GM23338 (cell line): ENCODE measurements at regions not wholly inside any gene's neighbourhood (a gene's known extent, or its start where the extent isn't known, plus 50 kb on each side); places are given as distances from the start of the nearest gene placed in this dataset.

ENCODE experiments used
- ATAC-seq: fragments of 200-7000 bp; cut with Tn5 transposase; 3 replicates; pipeline ENCODE4 v1.9.1; 2020
- DNase-seq: peaks from one replicate; pipeline ENCODE4 v3.0.0-alpha.2; 2015; ENCODE audit warnings: low spot score
- H2AFZ ChIP-seq: fragments of 200-600 bp; sonication (generic); 2 replicates; pipeline ENCODE4 v1.8.0; 2016; ENCODE audit warnings: antibody characterized with exemption, mild to moderate bottlenecking, moderate library complexity
- H3F3A ChIP-seq: fragments of 200-600 bp; sonication (generic); replicated peaks from 2 replicates; pipeline ENCODE4 v1.8.0; 2017; ENCODE audit warnings: antibody characterized with exemption, mixed run types, low read depth
- H3K27ac ChIP-seq: fragments of 200-600 bp; sonication (generic); 2 replicates; pipeline ENCODE4 v1.6.1; 2016; ENCODE audit warnings: low read depth
- H3K27me3 ChIP-seq: fragments of 200-600 bp; sonication (generic); 2 replicates; pipeline ENCODE4 v1.8.0; 2016; ENCODE audit warnings: mild to moderate bottlenecking, mixed run types, moderate library complexity; ENCODE audit not compliant: insufficient read depth
- H3K36me3 ChIP-seq: fragments of 200-600 bp; sonication (generic); 2 replicates; pipeline ENCODE4 v1.8.0; 2016; ENCODE audit warnings: mild to moderate bottlenecking; ENCODE audit not compliant: insufficient read depth
- H3K4me1 ChIP-seq: fragments of 200-600 bp; sonication (generic); 2 replicates; pipeline ENCODE4 v1.8.0; 2016; ENCODE audit warnings: mild to moderate bottlenecking, moderate library complexity; ENCODE audit not compliant: insufficient read depth
- H3K4me2 ChIP-seq: fragments of 200-600 bp; sonication (generic); 2 replicates; pipeline ENCODE4 v1.7.1; 2017; ENCODE audit warnings: mixed run types
- H3K4me3 ChIP-seq: fragments of 200-600 bp; sonication (generic); 2 replicates; pipeline ENCODE4 v1.6.1; 2016; ENCODE audit warnings: mixed run types
- H3K79me2 ChIP-seq: fragments of 200-600 bp; sonication (generic); replicated peaks from 2 replicates; pipeline ENCODE4 v1.8.0; 2017; ENCODE audit warnings: mild to moderate bottlenecking; ENCODE audit not compliant: insufficient read depth
- H3K9me2 ChIP-seq: fragments of 200-600 bp; sonication (generic); 2 replicates; pipeline ENCODE4 v1.8.0; 2017; ENCODE audit not compliant: insufficient read depth
- H4K20me1 ChIP-seq: fragments of 200-600 bp; sonication (generic); replicated peaks from 2 replicates; pipeline ENCODE4 v1.8.0; 2017; ENCODE audit warnings: mild to moderate bottlenecking; ENCODE audit not compliant: insufficient read depth
- H3K27ac Mint-ChIP-seq: 2 replicates; pipeline ENCODE4 v1.8.0; 2020; ENCODE audit warnings: inconsistent platforms, mild to moderate bottlenecking, moderate library complexity, mixed read lengths
- H3K27me3 Mint-ChIP-seq: 3 replicates; pipeline ENCODE4 v1.8.0; 2022; ENCODE audit warnings: low read depth, mild to moderate bottlenecking, moderate library complexity, mixed read lengths, inconsistent platforms; ENCODE audit not compliant: insufficient read depth, poor library complexity
- H3K36me3 Mint-ChIP-seq: 3 replicates; pipeline ENCODE4 v1.8.0; 2021; ENCODE audit warnings: low read depth, mild to moderate bottlenecking, inconsistent platforms, moderate library complexity, mixed read lengths
- H3K4me1 Mint-ChIP-seq: 3 replicates; pipeline ENCODE4 v1.8.0; 2020; ENCODE audit warnings: mild to moderate bottlenecking, inconsistent platforms, mixed read lengths
- H3K4me3 Mint-ChIP-seq: 3 replicates; pipeline ENCODE4 v1.8.0; 2021; ENCODE audit warnings: moderate library complexity, mild to moderate bottlenecking, inconsistent platforms, mixed read lengths
- H3K9me3 Mint-ChIP-seq: 3 replicates; pipeline ENCODE4 v1.8.0; 2020; ENCODE audit warnings: moderate library complexity, mild to moderate bottlenecking, inconsistent platforms, mixed read lengths
- CREB1 ChIP-seq: fragments of 250-450 bp; sonication (Bioruptor Pico); IDR thresholded peaks from 2 replicates; pipeline ENCODE4 v1.5.0; 2020; ENCODE audit warnings: low read depth, mild to moderate bottlenecking, moderate library complexity
- CTCF ChIP-seq, 2 experiments: fragments of 200-600 bp in 1 of 2; sonication (generic) in 1 of 2; conservative IDR thresholded peaks; 2 replicates each; pipeline versions ENCODE4 v1.5.1 to v1.6.1; 2016 to 2017; ENCODE audit warnings: antibody characterized with exemption in 2 of 2, low read depth in 2 of 2, mild to moderate bottlenecking in 2 of 2, moderate library complexity in 1 of 2
- ETS1 ChIP-seq: IDR thresholded peaks from 2 replicates; pipeline ENCODE4 v1.6.1; 2016; ENCODE audit warnings: antibody characterized with exemption
- EZH2 ChIP-seq: fragments of 200-600 bp; sonication (generic); IDR thresholded peaks from one replicate; pipeline ENCODE4 v1.8.0; 2017; ENCODE audit warnings: antibody characterized with exemption, mild to moderate bottlenecking, low read depth; ENCODE audit not compliant: unreplicated experiment
- EZH2phosphoT487 ChIP-seq: fragments of 200-600 bp; sonication (generic); IDR thresholded peaks from one replicate; pipeline ENCODE4 v1.8.1; 2018; ENCODE audit warnings: antibody characterized with exemption; ENCODE audit not compliant: unreplicated experiment
- JUNB ChIP-seq: IDR thresholded peaks from one replicate; pipeline ENCODE4 v1.6.1; 2016; ENCODE audit warnings: antibody characterized with exemption; ENCODE audit not compliant: unreplicated experiment
- NANOG ChIP-seq: IDR thresholded peaks from 2 replicates; pipeline ENCODE4 v1.6.1; 2016; ENCODE audit warnings: antibody characterized with exemption, borderline replicate concordance
- REST ChIP-seq: IDR thresholded peaks from one replicate; pipeline ENCODE4 v1.6.1; 2018; ENCODE audit warnings: antibody characterized with exemption; ENCODE audit not compliant: unreplicated experiment
- STAT1 ChIP-seq: IDR thresholded peaks from one replicate; pipeline ENCODE4 v1.6.1; 2016; ENCODE audit warnings: antibody characterized with exemption; ENCODE audit not compliant: unreplicated experiment
- ZNF114 ChIP-seq: fragments of 250-450 bp; sonication (Bioruptor Pico); IDR thresholded peaks from 2 replicates; pipeline ENCODE4 v1.5.0; 2020; ENCODE audit warnings: mild to moderate bottlenecking, moderate library complexity
- ZNF331 ChIP-seq: fragments of 250-450 bp; sonication (Bioruptor Pico); IDR thresholded peaks from 2 replicates; pipeline ENCODE4 v1.5.0; 2020; ENCODE audit warnings: low read depth, mild to moderate bottlenecking, moderate library complexity

GRCh38 chr1:229844675-229845074 is 218.6 kb downstream of the URB2 start (continued):
- TF ChIP-seq CREB1 (CRISPR knock-in tag) (no peak), JUNB (no peak), EZH2phosphoT487 (no peak), ETS1 (no peak), STAT1 (no peak), ZNF331 (no peak), NANOG (no peak)

- H3K9me3 Mint-ChIP-seq: no peaks in the 10 kb centered on the region
- no peak overlapping the region for H3K4me3 Mint-ChIP-seq
- TF ChIP-seq EZH2 (no peak), CTCF (conservative IDR thresholded peaks at IDR 0.05; ENCODE audit: low read depth in 2 of 2) (peak; percentile 30 to 47; a peak in 3 of 4 replicates), EZH2phosphoT487 (no peak)
- Histone ChIP-seq H4K20me1 (no peaks in the 10 kb centered on the region), H3K27ac (no peak overlapping the region), H3K36me3 (no peaks in the 10 kb centered on the region), H3K4me1 (no peaks in the 10 kb centered on the region), H3K9me2 (no peaks in the 10 kb centered on the region), H2AFZ (no peak overlapping the region), H3K79me2 (no peaks in the 10 kb centered on the region), H3F3A (no peaks in the 10 kb centered on the region), H3K27me3 (no peaks in the 10 kb centered on the region), H3K4me3 (no peak overlapping the region), H3K4me2 (no peak overlapping the region)
- no peak overlapping the region for H3K27ac Mint-ChIP-seq
- DNase-seq (no peak), ATAC-seq (peak; percentile 54)
- no peaks in the 10 kb centered on the region for H3K4me1 Mint-ChIP-seq
- no peaks in the 10 kb centered on the region for H3K27me3 Mint-ChIP-seq
- H3K36me3 Mint-ChIP-seq: no peaks in the 10 kb centered on the region
Observed at GRCh38 chr1:229845410-229846138, 219.5 kb downstream of the URB2 start.

- Histone ChIP-seq H3K27ac (no peak overlapping the region), H3K36me3 (no peaks in the 10 kb centered on the region), H3K27me3 (no peaks in the 10 kb centered on the region), H2AFZ (no peak overlapping the region), H3K9me2 (no peaks in the 10 kb centered on the region), H3K4me3 (no peak overlapping the region), H4K20me1 (no peaks in the 10 kb centered on the region), H3F3A (no peaks in the 10 kb centered on the region), H3K4me2 (no peak overlapping the region), H3K79me2 (no peaks in the 10 kb centered on the region), H3K4me1 (no peaks in the 10 kb centered on the region)
- Mint-ChIP-seq H3K27me3 (no peaks in the 10 kb centered on the region), H3K36me3 (no peaks in the 10 kb centered on the region), H3K4me3 (no peak overlapping the region), H3K27ac (no peak overlapping the region), H3K4me1 (no peaks in the 10 kb centered on the region), H3K9me3 (no peaks in the 10 kb centered on the region)
- ATAC-seq: no peak
- no peak for DNase-seq
- TF ChIP-seq JUNB: no peak
- no peak for TF ChIP-seq ZNF114 (CRISPR knock-in tag)
- TF ChIP-seq NANOG: no peak
- TF ChIP-seq REST: no peak
- no peak for TF ChIP-seq EZH2phosphoT487
- no peak for TF ChIP-seq ZNF331
Observed at GRCh38 chr1:229846351-229846750, 220.3 kb downstream of the URB2 start.
